ENCODE measurements at regions not wholly inside any gene's neighbourhood (a gene's known extent, or its start where the extent isn't known, plus 50 kb on each side); places are given as distances from the start of the nearest gene placed in this dataset.

- H3K27ac Mint-ChIP-seq: no peak overlapping the region
Measured at GRCh38 chr2:2861666-2862240, 515.9 kb downstream of the EIPR1 start.

DNA sequence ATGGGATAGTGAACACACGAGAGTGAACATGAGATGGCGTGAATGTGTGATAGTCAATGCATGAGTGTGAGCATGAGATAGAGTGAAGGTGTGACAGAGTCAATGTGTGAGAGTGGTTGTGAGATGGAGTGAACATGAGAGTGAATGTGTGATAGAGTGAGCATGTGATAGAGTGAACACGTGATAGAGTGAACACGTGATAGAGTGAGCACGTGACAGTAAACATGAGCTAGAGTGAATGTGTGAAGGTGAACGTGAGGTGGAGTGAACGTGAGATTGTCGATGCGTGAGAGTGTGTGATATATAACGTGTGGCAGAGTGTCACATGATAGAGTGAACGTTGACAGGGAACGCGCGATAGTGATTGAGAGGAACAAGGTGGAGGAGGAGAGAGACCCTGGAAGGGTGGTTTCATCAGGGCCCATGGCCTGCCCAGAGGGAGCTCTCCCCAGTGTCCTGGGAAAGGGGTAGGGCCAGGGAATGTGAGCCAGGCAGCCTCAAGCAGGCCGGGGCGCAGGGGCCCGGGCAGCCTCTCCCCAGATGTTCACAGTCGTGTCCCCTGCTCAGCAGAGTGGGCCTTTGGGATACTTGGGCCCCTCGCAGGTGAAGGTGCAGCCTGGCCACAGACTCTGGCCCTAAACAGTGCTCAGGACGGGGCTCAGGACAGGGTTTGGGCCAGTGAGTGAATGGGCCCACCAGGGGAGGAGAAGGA lies 516.9 kb downstream of the EIPR1 start:
- no peak overlapping the region for H3K27ac Mint-ChIP-seq
- no peaks in the 10 kb centered on the region for H3K36me3 Mint-ChIP-seq
- DNase-seq (ENCODE audit: low spot score in 2 of 2, unreplicated experiment in 2 of 2): no peak
- no peak for TF ChIP-seq CTCF (IDR thresholded peaks at IDR 0.05; ENCODE audit: unreplicated experiment)
- H3K4me1 Mint-ChIP-seq: no peaks in the 10 kb centered on the region
- H3K4me3 Mint-ChIP-seq: no peak overlapping the region
- H3K9me3 Mint-ChIP-seq: no peaks in the 10 kb centered on the region
- H3K27me3 Mint-ChIP-seq (ENCODE audit: low read depth): peaks cover under 1% of the 10 kb centered on the region

More at GRCh38 chr2:2861666-2862240, 515.9 kb downstream of the EIPR1 start:
- no peaks in the 10 kb centered on the region for H3K27me3 Mint-ChIP-seq (ENCODE audit: low read depth)
- TF ChIP-seq CTCF (IDR thresholded peaks at IDR 0.05; ENCODE audit: unreplicated experiment): no peak
- no peaks in the 10 kb centered on the region for H3K4me1 Mint-ChIP-seq
- no peak for DNase-seq (ENCODE audit: low spot score in 2 of 2, unreplicated experiment in 2 of 2)
- no peaks in the 10 kb centered on the region for H3K9me3 Mint-ChIP-seq
- no peaks in the 10 kb centered on the region for H3K36me3 Mint-ChIP-seq
- H3K4me3 Mint-ChIP-seq: no peak overlapping the region

DNA sequence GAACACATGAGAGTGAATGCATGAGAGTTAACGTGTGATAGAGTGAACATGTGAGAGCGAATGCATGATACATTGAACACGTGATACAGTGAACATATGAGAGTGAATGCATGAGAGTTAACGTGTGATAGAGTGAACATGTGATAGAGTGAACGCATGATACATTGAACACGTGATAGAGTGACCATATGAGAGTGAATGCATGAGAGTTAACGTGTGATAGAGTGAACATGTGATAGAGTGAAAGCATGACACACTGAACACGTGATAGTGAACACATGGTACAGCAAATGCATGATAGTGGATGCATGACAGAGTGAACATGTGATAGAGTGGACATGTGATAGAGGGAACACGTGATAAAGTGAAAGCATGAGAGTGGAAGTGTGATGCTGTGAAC lies 517.9 kb downstream of the EIPR1 start:
- Mint-ChIP-seq H3K4me3 (no peak overlapping the region), H3K9me3 (no peaks in the 10 kb centered on the region), H3K4me1 (no peaks in the 10 kb centered on the region), H3K36me3 (no peaks in the 10 kb centered on the region), H3K27me3 (ENCODE audit: low read depth) (peaks cover 8% of the 10 kb centered on the region), H3K27ac (no peak overlapping the region)
- TF ChIP-seq CTCF (IDR thresholded peaks at IDR 0.05; ENCODE audit: unreplicated experiment): no peak
- no peak for DNase-seq (ENCODE audit: low spot score in 2 of 2, unreplicated experiment in 2 of 2)

DNA sequence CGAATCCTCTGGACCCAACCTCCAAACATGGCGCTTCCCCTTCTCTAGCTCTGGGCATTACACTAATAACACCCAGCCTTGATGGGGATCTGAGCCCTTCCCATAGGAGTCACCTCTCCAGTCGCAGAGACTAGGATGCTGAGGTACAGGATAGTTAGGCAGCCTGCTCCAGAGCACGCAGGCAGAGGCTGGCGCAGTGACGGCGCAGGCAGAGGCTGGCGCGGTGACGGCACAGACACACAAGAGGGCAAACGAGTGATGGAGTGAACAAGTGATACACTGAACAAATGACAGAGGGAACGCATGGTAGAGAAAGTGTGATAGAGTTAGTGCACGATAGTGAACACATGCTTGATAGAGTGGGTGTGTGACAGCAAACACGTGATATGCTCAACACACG lies 518.5 kb downstream of the EIPR1 start:
- Mint-ChIP-seq H3K27ac (no peak overlapping the region), H3K27me3 (ENCODE audit: low read depth) (peaks cover 8% of the 10 kb centered on the region), H3K4me1 (no peaks in the 10 kb centered on the region), H3K4me3 (no peak overlapping the region), H3K9me3 (no peaks in the 10 kb centered on the region), H3K36me3 (no peaks in the 10 kb centered on the region)
- no peak for DNase-seq (ENCODE audit: low spot score in 2 of 2, unreplicated experiment in 2 of 2)
- no peak for TF ChIP-seq CTCF (IDR thresholded peaks at IDR 0.05; ENCODE audit: unreplicated experiment)

GRCh38 chr2:2856723-2857415 lies 520.7 kb downstream of the EIPR1 start:
- H3K9me3 Mint-ChIP-seq: no peaks in the 10 kb centered on the region
- TF ChIP-seq CTCF (IDR thresholded peaks at IDR 0.05; ENCODE audit: unreplicated experiment): no peak
- no peak for DNase-seq (ENCODE audit: low spot score in 2 of 2, unreplicated experiment in 2 of 2)
- H3K36me3 Mint-ChIP-seq: no peaks in the 10 kb centered on the region
- H3K27me3 Mint-ChIP-seq (ENCODE audit: low read depth): peaks cover 8% of the 10 kb centered on the region
- H3K4me3 Mint-ChIP-seq: no peak overlapping the region
- no peaks in the 10 kb centered on the region for H3K4me1 Mint-ChIP-seq
- no peak overlapping the region for H3K27ac Mint-ChIP-seq

All from mesothelial cell of epicardium (in vitro differentiated cells).